ENCODE measurements at regions not wholly inside any gene's neighbourhood (a gene's known extent, or its start where the extent isn't known, plus 50 kb on each side); places are given as distances from the start of the nearest gene placed in this dataset.

- TF ChIP-seq CTCF (IDR thresholded peaks at IDR 0.05) (peak; percentile 58), TAF1 (IDR thresholded peaks at IDR 0.05; ENCODE audit: borderline replicate concordance, low read depth, low read length) (no peak), MXI1 (IDR thresholded peaks at IDR 0.05; ENCODE audit: low read depth, low read length) (no peak), REST (IDR thresholded peaks at IDR 0.05; ENCODE audit: low read depth, low read length) (no peak), RAD21 (IDR thresholded peaks at IDR 0.05; ENCODE audit: low read length) (peak; percentile 58), RXRA (IDR thresholded peaks at IDR 0.05; ENCODE audit: borderline replicate concordance, low read depth) (no peak), FOXJ3 (CRISPR knock-in tag; IDR thresholded peaks at IDR 0.05) (no peak)
Observed at GRCh38 chrX:39652336-39652735, 445.4 kb downstream of the BCOR start.
